Esophagus muscularis mucosa (tissue), 4 donors: ENCODE measurements at regions not wholly inside any gene's neighbourhood (a gene's known extent, or its start where the extent isn't known, plus 50 kb on each side); places are given as distances from the start of the nearest gene placed in this dataset.
"Not testable (repeated sequence)": the region's sequence is repeated elsewhere in the genome, so short reads cannot be mapped to it uniquely, and the experiment has no call there.

Experiments
- DNase-seq: peaks from one replicate; pipeline ENCODE4 v3.0.0-alpha.2; 2017; ENCODE audit errors: extremely low spot score
- H3K27ac ChIP-seq, 4 donors: fragments of 200-600 bp; sonication (generic); replicated peaks in 1 of 4; 1 replicate in 3 of 4; 2 replicates in 1 of 4; pipeline ENCODE4 v1.5.1; 2016 to 2019; ENCODE audit warnings: mild to moderate bottlenecking in 1 of 4
- H3K27me3 ChIP-seq, 4 donors: fragments of 200-600 bp; sonication (generic); one replicate each; pipeline versions ENCODE4 v1.5.1 to v1.6.0; 2016 to 2019
- H3K36me3 ChIP-seq, 4 donors: fragments of 200-600 bp; sonication (generic); one replicate each; pipeline ENCODE4 v1.5.1; 2016 to 2019
- H3K4me1 ChIP-seq, 4 donors: fragments of 200-600 bp; sonication (generic); one replicate each; pipeline ENCODE4 v1.5.1; 2016 to 2019
- H3K4me3 ChIP-seq, 4 donors: fragments of 200-600 bp; sonication (generic); 1 replicate in 2 of 4; 2 replicates in 2 of 4; pipeline ENCODE4 v1.5.1; 2016 to 2019; ENCODE audit warnings: mild to moderate bottlenecking in 4 of 4, moderate library complexity in 1 of 4
- H3K9me3 ChIP-seq, 4 donors: fragments of 200-600 bp; sonication (generic); 1 replicate in 3 of 4; 2 replicates in 1 of 4; pipeline ENCODE4 v1.5.1; 2016 to 2019
- CTCF ChIP-seq, 3 experiments: fragments of 200-600 bp in 2 of 3; fragments of 450-650 bp in 1 of 3; sonication (generic) in 2 of 3; IDR thresholded peaks; one replicate each; pipeline ENCODE4 v1.5.1; 2017 to 2019; ENCODE audit warnings: antibody characterized with exemption in 3 of 3, mild to moderate bottlenecking in 2 of 3, moderate library complexity in 1 of 3
- EP300 ChIP-seq: sonication (generic); formaldehyde crosslinking; IDR thresholded peaks from one replicate; pipeline ENCODE4 v1.6.1; 2017; ENCODE audit warnings: antibody characterized with exemption
- POLR2A ChIP-seq: fragments of 450-650 bp; IDR thresholded peaks from one replicate; pipeline ENCODE4 v1.6.1; 2017; ENCODE audit warnings: antibody characterized with exemption, moderate library complexity, mild to moderate bottlenecking, low read depth
- POLR2AphosphoS5 ChIP-seq, 2 donors: sonication (generic); formaldehyde crosslinking; IDR thresholded peaks; one replicate each; pipeline ENCODE4 v1.6.1; 2017; ENCODE audit warnings: antibody characterized with exemption in 2 of 2
- WGBS: methylation state at CpG from one replicate; pipeline ENCODE4 v1.1.5; 2018; 5-methylcytosine and 5-hydroxymethylcytosine counted together
- intact Hi-C: fragments of 100-400 bp; cut with DNase I; formaldehyde crosslinking; loops from one replicate; pipeline ENCODE4 v1.15.1; 2023

GRCh38 chr10:59975918-59976317, 69.6 kb upstream of the CCDC6 start:
- DNase-seq, H3K36me3 ChIP-seq, H3K27me3 ChIP-seq, H3K27ac ChIP-seq, H3K4me3 ChIP-seq, intact Hi-C loops: not testable (repeated sequence)
- WGBS, result 100% methylated on average over 1 of the region's 1 CpG
- Histone ChIP-seq H3K9me3 (peaks cover 0 to 22% (median 17%) of the 10 kb centered on the region in 4 donors), H3K4me1 (peaks cover 3 to 14% (median 10%) of the 10 kb centered on the region in 4 donors)

- Histone ChIP-seq H3K9me3 (peaks cover 0 to 5% (median 2%) of the 10 kb centered on the region in 4 donors), H3K27me3 (no peaks in the 10 kb centered on the region), H3K4me1 (peaks cover 3 to 14% (median 10%) of the 10 kb centered on the region in 4 donors), H3K36me3 (no peaks in the 10 kb centered on the region), H3K27ac (no peak overlapping the region), H3K4me3 (no peak overlapping the region)
- TF ChIP-seq EP300 (no peak), POLR2AphosphoS5 (IDR thresholded peaks at IDR 0.05) (no peak), CTCF (IDR thresholded peaks at IDR 0.05) (no peak), POLR2A (no peak)
- intact Hi-C loops, result no loop called here
- DNase-seq, result no peak
- WGBS, result 17% methylated on average over 1 of the region's 1 CpG
Observed at GRCh38 chr10:59971915-59972314, 65.6 kb upstream of the CCDC6 start.

- Histone ChIP-seq H3K36me3 (no peaks in the 10 kb centered on the region), H3K27ac (no peak overlapping the region), H3K27me3 (no peaks in the 10 kb centered on the region), H3K4me3 (no peak overlapping the region), H3K9me3 (no peaks in the 10 kb centered on the region), H3K4me1 (peaks cover 3 to 14% (median 10%) of the 10 kb centered on the region in 4 donors)
- 72% methylated on average over 5 of the region's 5 CpGs for WGBS
- no peak for TF ChIP-seq EP300
- TF ChIP-seq POLR2AphosphoS5 (IDR thresholded peaks at IDR 0.05), result no peak
- no peak for TF ChIP-seq CTCF (IDR thresholded peaks at IDR 0.05)
- TF ChIP-seq POLR2A, result no peak
- DNase-seq, result no peak
- intact Hi-C loops, result no loop called here
Observed at GRCh38 chr10:59970396-59971368, 64.3 kb upstream of the CCDC6 start.

- intact Hi-C loops, result no loop called here
- Histone ChIP-seq H3K27me3 (no peaks in the 10 kb centered on the region), H3K36me3 (no peaks in the 10 kb centered on the region), H3K4me1 (peaks cover 3 to 14% (median 10%) of the 10 kb centered on the region in 4 donors), H3K4me3 (no peak overlapping the region), H3K27ac (no peak overlapping the region), H3K9me3 (no peaks in the 10 kb centered on the region)
- TF ChIP-seq CTCF (IDR thresholded peaks at IDR 0.05) (no peak), EP300 (no peak), POLR2A (no peak), POLR2AphosphoS5 (IDR thresholded peaks at IDR 0.05) (no peak)
- no peak for DNase-seq
- WGBS, result 100% methylated on average over 2 of the region's 2 CpGs
Observed at GRCh38 chr10:59968705-59969104, 62.3 kb upstream of the CCDC6 start.

GRCh38 chr10:59967079-59967478, 60.7 kb upstream of the CCDC6 start:
- H3K27me3 ChIP-seq, result no peaks in the 10 kb centered on the region
- no peak overlapping the region for H3K4me3 ChIP-seq
- WGBS, result 90% methylated on average over 1 of the region's 2 CpGs
- H3K4me1 ChIP-seq, result peaks cover 3 to 11% (median 8%) of the 10 kb centered on the region in 4 donors
- no peak for DNase-seq
- no peaks in the 10 kb centered on the region for H3K36me3 ChIP-seq
- intact Hi-C loops, result no loop called here
- no peak overlapping the region for H3K27ac ChIP-seq
- TF ChIP-seq EP300, result no peak
- TF ChIP-seq POLR2AphosphoS5 (IDR thresholded peaks at IDR 0.05), result no peak
- TF ChIP-seq CTCF (IDR thresholded peaks at IDR 0.05), result no peak
- TF ChIP-seq POLR2A, result no peak
- H3K9me3 ChIP-seq, result no peaks in the 10 kb centered on the region
